GM21390 (cell line): ENCODE measurements at regions not wholly inside any gene's neighbourhood (a gene's known extent, or its start where the extent isn't known, plus 50 kb on each side); places are given as distances from the start of the nearest gene placed in this dataset.

Experiments
- ATAC-seq: cut with Tn5 transposase; IDR thresholded peaks from one replicate; pipeline ENCODE4 v1.9.1; 2021; ENCODE audit not compliant: unreplicated experiment

- no peak for ATAC-seq
Observed at GRCh38 chr6:43970068-43970912, 157.0 kb downstream of the MRPL14 start.

GRCh38 chr6:43969158-43969981 is 157.9 kb downstream of the MRPL14 start:
- ATAC-seq = no peak

GRCh38 chr6:43968110-43968965 is 158.9 kb downstream of the MRPL14 start:
- no peak for ATAC-seq

- ATAC-seq = no peak
Observed at GRCh38 chr6:43967719-43968091, 159.5 kb downstream of the MRPL14 start.

GRCh38 chr6:43966853-43967718 is 160.2 kb downstream of the MRPL14 start:
- ATAC-seq = no peak

- ATAC-seq = no peak
Observed at GRCh38 chr6:43966374-43966658, 160.9 kb downstream of the MRPL14 start.

- no peak for ATAC-seq
Observed at GRCh38 chr6:43965628-43966373, 161.5 kb downstream of the MRPL14 start.

GRCh38 chr6:43964659-43965570 is 162.3 kb downstream of the MRPL14 start:
- no peak for ATAC-seq

GRCh38 chr6:43963877-43964658 is 163.2 kb downstream of the MRPL14 start:
- ATAC-seq = no peak

- no peak for ATAC-seq
Observed at GRCh38 chr6:43963203-43963602, 164.0 kb downstream of the MRPL14 start.

GRCh38 chr6:43962458-43962857 is 164.8 kb downstream of the MRPL14 start:
- ATAC-seq = no peak

- no peak for ATAC-seq
Observed at GRCh38 chr6:43957273-43957672, 170.0 kb downstream of the MRPL14 start.

GRCh38 chr6:43956478-43956877 is 170.8 kb downstream of the MRPL14 start:
- no peak for ATAC-seq

- no peak for ATAC-seq
Observed at GRCh38 chr6:43954311-43955131, 172.7 kb downstream of the MRPL14 start.

- ATAC-seq = no peak
Observed at GRCh38 chr6:43953794-43954310, 173.4 kb downstream of the MRPL14 start.

GRCh38 chr6:43953256-43953655 is 174.0 kb downstream of the MRPL14 start:
- no peak for ATAC-seq

- no peak for ATAC-seq
Observed at GRCh38 chr6:43952746-43953145, 174.5 kb downstream of the MRPL14 start.
